Fibroblast of the aortic adventitia (primary cell): ENCODE measurements at regions not wholly inside any gene's neighbourhood (a gene's known extent, or its start where the extent isn't known, plus 50 kb on each side); places are given as distances from the start of the nearest gene placed in this dataset.

ENCODE experiments used
- DNase-seq: peaks from one replicate; pipeline ENCODE4 v3.0.0-alpha.2; 2010; ENCODE audit warnings: low read depth
- H3K4me3 ChIP-seq: 2 replicates; pipeline ENCODE4 v1.5.1; 2011; ENCODE audit warnings: low read depth, mild to moderate bottlenecking, control low read depth, low read length, moderate library complexity
- TF ChIP-seq, protein P1 (sequence below): IDR thresholded peaks from 2 replicates; pipeline ENCODE4 v1.5.1; 2011; ENCODE audit warnings: mild to moderate bottlenecking, low read length, control low read depth, inconsistent platforms; ENCODE audit not compliant: insufficient read depth

DNA sequence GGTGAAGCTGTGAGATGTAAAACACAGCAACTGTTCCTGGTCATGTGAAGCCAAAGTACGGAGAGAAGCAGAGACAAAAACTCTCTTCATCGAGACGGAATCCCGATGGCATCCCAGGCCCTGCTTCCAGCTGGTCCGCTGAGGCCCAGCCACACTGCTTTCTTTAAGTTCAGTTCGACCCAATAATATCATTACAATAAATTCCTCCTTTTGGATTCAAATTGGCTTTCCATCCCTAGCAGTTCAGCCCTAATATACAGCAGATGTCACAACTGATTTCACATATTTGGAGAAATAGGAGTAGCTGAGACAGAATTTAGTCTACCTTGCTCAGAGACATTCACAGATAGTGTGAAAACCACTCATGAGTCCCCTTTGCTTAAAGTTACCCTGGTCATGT lies 98.3 kb upstream of the SPRY1 start:
- DNase-seq, result peak; percentile 6
- TF ChIP-seq, protein P1, sequence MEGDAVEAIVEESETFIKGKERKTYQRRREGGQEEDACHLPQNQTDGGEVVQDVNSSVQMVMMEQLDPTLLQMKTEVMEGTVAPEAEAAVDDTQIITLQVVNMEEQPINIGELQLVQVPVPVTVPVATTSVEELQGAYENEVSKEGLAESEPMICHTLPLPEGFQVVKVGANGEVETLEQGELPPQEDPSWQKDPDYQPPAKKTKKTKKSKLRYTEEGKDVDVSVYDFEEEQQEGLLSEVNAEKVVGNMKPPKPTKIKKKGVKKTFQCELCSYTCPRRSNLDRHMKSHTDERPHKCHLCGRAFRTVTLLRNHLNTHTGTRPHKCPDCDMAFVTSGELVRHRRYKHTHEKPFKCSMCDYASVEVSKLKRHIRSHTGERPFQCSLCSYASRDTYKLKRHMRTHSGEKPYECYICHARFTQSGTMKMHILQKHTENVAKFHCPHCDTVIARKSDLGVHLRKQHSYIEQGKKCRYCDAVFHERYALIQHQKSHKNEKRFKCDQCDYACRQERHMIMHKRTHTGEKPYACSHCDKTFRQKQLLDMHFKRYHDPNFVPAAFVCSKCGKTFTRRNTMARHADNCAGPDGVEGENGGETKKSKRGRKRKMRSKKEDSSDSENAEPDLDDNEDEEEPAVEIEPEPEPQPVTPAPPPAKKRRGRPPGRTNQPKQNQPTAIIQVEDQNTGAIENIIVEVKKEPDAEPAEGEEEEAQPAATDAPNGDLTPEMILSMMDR, result no peak
- H3K4me3 ChIP-seq, result no peak overlapping the region

DNA sequence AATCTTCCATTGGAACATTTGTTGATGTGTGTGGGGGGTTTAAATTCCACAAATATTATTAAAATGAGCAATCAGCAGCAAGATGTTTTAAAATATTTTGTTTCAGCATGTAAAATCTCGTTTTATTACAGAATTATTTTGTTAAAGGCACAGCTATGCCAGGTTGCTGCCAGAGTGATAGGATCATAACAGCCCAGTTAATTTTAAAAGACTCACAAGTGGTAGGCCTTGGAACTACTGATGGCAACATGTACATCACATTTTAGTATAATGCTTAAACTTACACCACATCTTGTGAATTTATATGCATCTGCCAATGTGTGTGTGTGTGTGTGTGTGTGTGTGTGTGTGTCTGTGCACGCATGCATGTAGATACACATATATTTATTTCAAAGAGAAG lies 97.8 kb upstream of the SPRY1 start:
- no peak overlapping the region for H3K4me3 ChIP-seq
- TF ChIP-seq, protein P1, result no peak
- no peak for DNase-seq

DNA sequence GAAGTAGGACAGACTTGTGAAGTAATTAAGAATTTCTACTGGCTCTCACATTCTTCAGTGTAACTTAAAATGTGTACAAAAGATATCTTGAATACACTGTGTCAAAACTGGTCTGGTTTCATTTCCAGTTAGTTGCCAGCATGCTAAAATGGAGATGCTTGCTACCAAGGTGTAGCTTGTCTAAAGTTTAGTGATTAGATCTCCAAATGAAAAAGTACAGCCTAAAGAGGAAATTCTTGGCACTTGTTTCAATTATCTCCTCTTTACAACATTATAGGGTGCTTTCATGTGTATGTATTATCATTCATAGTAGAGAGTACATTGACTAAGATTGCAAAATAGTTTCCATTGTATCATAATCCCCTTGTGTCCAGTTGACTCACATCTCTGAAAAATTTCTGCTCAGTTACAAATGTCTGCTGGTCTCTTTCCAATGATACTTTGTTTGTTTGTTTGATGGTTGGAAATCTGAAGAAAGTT lies 97.3 kb upstream of the SPRY1 start:
- DNase-seq, result peak; percentile 93
- H3K4me3 ChIP-seq, result no peak overlapping the region
- TF ChIP-seq, protein P1, result no peak

DNA sequence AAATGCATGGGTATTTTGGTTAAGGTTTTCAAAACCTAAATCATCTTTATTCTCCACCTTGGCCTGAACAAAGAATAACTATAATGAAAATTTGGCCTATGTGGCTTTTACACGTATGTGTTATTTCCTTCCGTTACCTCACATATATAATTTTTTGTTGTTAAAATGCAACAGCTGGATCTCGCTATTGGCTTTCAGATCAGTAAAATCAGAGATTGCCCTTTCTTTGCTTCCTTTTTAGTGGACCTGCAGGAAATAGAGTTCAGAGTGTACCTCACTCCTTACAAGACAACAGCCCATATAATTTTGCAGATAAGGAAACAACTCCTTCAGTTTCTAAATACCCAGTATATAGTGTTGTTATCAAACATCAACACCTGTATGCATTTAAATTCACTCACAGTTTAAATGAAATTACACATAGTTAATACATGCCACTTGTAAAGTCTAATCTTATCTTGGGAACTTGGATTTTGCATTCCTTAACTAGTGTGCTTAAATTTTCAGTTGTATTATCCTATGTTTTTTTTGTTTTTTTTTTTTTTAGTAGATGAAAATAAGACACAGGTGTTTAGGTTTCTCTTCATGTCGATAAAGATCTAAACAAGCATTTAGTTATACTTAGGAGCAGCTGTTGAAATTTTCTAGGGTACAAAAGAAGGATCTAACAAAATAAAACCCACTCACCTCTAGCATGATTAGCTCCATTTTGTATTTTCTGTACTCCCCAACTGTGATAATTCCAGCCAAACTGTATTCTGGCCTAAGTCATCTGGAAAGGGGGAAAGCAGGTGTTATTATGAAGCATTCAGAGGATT lies 96.2 kb upstream of the SPRY1 start:
- TF ChIP-seq, protein P1, result no peak
- no peak for DNase-seq
- no peak overlapping the region for H3K4me3 ChIP-seq

DNA sequence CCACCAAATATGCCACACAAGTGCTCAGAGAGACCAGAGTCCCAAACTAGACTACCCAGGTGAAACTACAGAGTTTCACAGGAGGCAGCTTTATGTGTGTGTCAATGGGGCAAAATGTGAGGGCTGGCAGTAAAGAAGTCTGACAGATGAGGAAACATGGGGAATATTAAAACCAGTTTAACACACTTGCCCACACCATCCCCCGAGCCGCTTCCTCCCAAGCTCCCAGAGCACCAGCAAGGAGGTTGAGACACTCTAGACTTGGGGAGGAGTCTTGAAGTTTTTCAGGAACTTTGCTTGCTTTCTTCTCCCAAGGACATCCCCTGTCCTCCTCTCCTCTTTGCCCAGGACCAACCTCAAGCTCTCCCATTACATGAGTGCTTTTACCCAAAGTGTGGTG lies 94.7 kb upstream of the SPRY1 start:
- TF ChIP-seq, protein P1, result no peak

DNA sequence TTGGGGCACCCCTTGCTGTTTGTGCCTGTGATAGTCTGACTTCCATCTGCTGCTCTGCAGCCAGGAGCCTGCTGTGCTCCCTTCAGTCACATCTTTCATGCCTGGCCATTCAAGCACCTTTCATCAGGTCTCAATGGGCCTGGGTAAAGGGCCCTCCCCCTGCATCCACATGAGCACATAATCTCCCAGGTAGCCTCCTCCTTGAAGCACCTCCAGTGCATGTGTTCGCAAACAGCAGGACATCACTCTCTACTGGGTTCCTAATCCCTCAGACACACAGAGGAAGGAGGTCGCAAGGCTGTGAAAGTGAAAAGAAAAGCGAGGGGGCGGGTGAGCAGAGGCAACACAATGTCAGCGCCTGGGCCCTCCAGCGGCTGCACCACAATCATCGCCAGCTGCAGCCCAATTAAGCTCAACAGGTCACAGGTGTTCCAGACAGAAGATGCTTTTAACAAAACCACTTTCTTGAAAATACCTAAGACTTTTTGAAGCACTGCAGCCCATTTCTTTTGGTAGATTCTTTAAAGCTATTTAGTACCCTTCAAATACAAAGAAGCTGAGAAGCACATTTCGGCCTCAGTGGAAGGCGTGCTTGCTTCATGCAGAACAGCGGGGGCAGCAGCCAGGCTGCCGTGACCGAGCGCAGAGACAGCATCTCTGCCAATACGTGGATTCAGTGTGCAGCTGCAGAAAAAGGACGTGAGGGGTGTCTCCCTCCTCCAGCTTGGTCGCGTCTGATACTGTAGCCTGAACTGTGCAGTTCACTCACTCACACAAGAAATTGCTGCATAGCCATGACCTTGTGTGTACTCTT lies 92.2 kb upstream of the SPRY1 start:
- H3K4me3 ChIP-seq, result no peak overlapping the region
- TF ChIP-seq, protein P1, result no peak
- DNase-seq, result no peak

More for the DNA sequence above, 94.7 kb upstream of the SPRY1 start:
- no peak overlapping the region for H3K4me3 ChIP-seq
- no peak for DNase-seq
